ENCODE measurements at regions not wholly inside any gene's neighbourhood (a gene's known extent, or its start where the extent isn't known, plus 50 kb on each side); places are given as distances from the start of the nearest gene placed in this dataset.

- no peak overlapping the region for H3K27ac ChIP-seq
- no peak for TF ChIP-seq ZFX (IDR thresholded peaks at IDR 0.05; ENCODE audit: borderline replicate concordance)
- TF ChIP-seq CTCF (IDR thresholded peaks at IDR 0.05): no peak
These were observed 57.4 kb upstream of the HAPSTR1 start for GRCh38 chr16:9034056-9034455.

- H3K27ac ChIP-seq: no peak overlapping the region
- TF ChIP-seq ZFX (IDR thresholded peaks at IDR 0.05; ENCODE audit: borderline replicate concordance): no peak
- no peak for TF ChIP-seq CTCF (IDR thresholded peaks at IDR 0.05)
These were observed 55.4 kb upstream of the HAPSTR1 start for GRCh38 chr16:9035996-9036395.

GRCh38 chr16:9039210-9039609, 52.2 kb upstream of the HAPSTR1 start:
- no peak for TF ChIP-seq ZFX (IDR thresholded peaks at IDR 0.05; ENCODE audit: borderline replicate concordance)
- TF ChIP-seq CTCF (IDR thresholded peaks at IDR 0.05): no peak
- H3K27ac ChIP-seq: no peak overlapping the region

- TF ChIP-seq CTCF (IDR thresholded peaks at IDR 0.05): no peak
- no peak for TF ChIP-seq ZFX (IDR thresholded peaks at IDR 0.05; ENCODE audit: borderline replicate concordance)
These were observed 50.5 kb upstream of the HAPSTR1 start for GRCh38 chr16:9040800-9041412.

More at GRCh38 chr16:9040800-9041412, 50.5 kb upstream of the HAPSTR1 start:
- H3K27ac ChIP-seq: no peak overlapping the region
